ENCODE measurements at regions not wholly inside any gene's neighbourhood (a gene's known extent, or its start where the extent isn't known, plus 50 kb on each side); places are given as distances from the start of the nearest gene placed in this dataset.

GRCh38 chr16:85284141-85284817 is 172.0 kb upstream of the CIBAR2 start:
- no TSS peak for BruUV-seq (replicated peaks)
- intact Hi-C loops (cut with micrococcal nuclease; ENCODE audit: unreplicated experiment) = no loop called here
- ATAC-seq (no peak), DNase-seq (ENCODE audit: low read depth, low spot score) (no peak)
- TF ChIP-seq SIN3A (IDR thresholded peaks at IDR 0.05; ENCODE audit: borderline replicate concordance, insufficient read depth, low read depth, low read length) (no peak), TCF7L2 (IDR thresholded peaks at IDR 0.05; ENCODE audit: low read depth, low read length) (no peak), CTCF (IDR thresholded peaks at IDR 0.05) (no peak), REST (IDR thresholded peaks at IDR 0.05; ENCODE audit: insufficient read depth in 1 of 2, low read depth in 2 of 2, low read length in 1 of 2) (no peak), POLR2AphosphoS5 (IDR thresholded peaks at IDR 0.05; ENCODE audit: low read depth, low read length) (no peak)
- no peaks in the 10 kb centered on the region for H3K36me3 ChIP-seq (ENCODE audit: control insufficient read depth, insufficient read depth, low read length)
- H3K4me1 ChIP-seq (ENCODE audit: control insufficient read depth, insufficient read depth, low read length) = peaks cover 8% of the 10 kb centered on the region
- ChIA-PET POLR2A (no interaction called here), CTCF (no interaction called here)
- no peaks in the 10 kb centered on the region for H3K9me3 ChIP-seq (ENCODE audit: control insufficient read depth, insufficient read depth, low read depth, low read length)
- no peak overlapping the region for H3K4me3 ChIP-seq (ENCODE audit: low read depth in 2 of 2, low read length in 2 of 2)
- H3K27ac ChIP-seq (ENCODE audit: low read length) = no peak overlapping the region
- in situ Hi-C loops (cut with HindIII; ENCODE audit: low pct_unique_long_range_greater_than_20kb, low sequenced_read_pairs) = no loop called here
- H3K27me3 ChIP-seq (ENCODE audit: control insufficient read depth, insufficient read depth, low read length) = no peaks in the 10 kb centered on the region

- intact Hi-C loops (cut with micrococcal nuclease; ENCODE audit: unreplicated experiment) (no loop called here), in situ Hi-C loops (cut with HindIII; ENCODE audit: low pct_unique_long_range_greater_than_20kb, low sequenced_read_pairs) (no loop called here)
- Histone ChIP-seq H3K4me1 (ENCODE audit: control insufficient read depth, insufficient read depth, low read length) (peaks cover 16% of the 10 kb centered on the region), H3K27ac (ENCODE audit: low read length) (no peak overlapping the region), H3K9me3 (ENCODE audit: control insufficient read depth, insufficient read depth, low read depth, low read length) (no peaks in the 10 kb centered on the region), H3K36me3 (ENCODE audit: control insufficient read depth, insufficient read depth, low read length) (no peaks in the 10 kb centered on the region), H3K4me3 (ENCODE audit: low read depth in 2 of 2, low read length in 2 of 2) (no peak overlapping the region), H3K27me3 (ENCODE audit: control insufficient read depth, insufficient read depth, low read length) (no peaks in the 10 kb centered on the region)
- ATAC-seq (no peak), DNase-seq (ENCODE audit: low read depth, low spot score) (no peak)
- ChIA-PET CTCF (no interaction called here), POLR2A (no interaction called here)
- TF ChIP-seq REST (IDR thresholded peaks at IDR 0.05; ENCODE audit: insufficient read depth in 1 of 2, low read depth in 2 of 2, low read length in 1 of 2) = no peak
- BruUV-seq (replicated peaks) = no TSS peak
Measured at GRCh38 chr16:85285681-85286065, 173.4 kb upstream of the CIBAR2 start.
